Fibroblast of lung (primary cell): ENCODE measurements at regions not wholly inside any gene's neighbourhood (a gene's known extent, or its start where the extent isn't known, plus 50 kb on each side); places are given as distances from the start of the nearest gene placed in this dataset.

Experiments used
- DNase-seq, 2 donors: peaks; one replicate each; pipeline versions ENCODE4 v3.0.0 to v3.0.0-alpha.2; 2010; ENCODE audit warnings: low read depth in 2 of 2
- H2AFZ ChIP-seq: 2 replicates; pipeline ENCODE4 v1.5.1; 2012; ENCODE audit warnings: low read length, control low read depth, inconsistent platforms
- H3K27ac ChIP-seq: 2 replicates; pipeline ENCODE4 v1.5.1; 2011; ENCODE audit warnings: low read length, control low read depth; ENCODE audit not compliant: insufficient read depth
- H3K27me3 ChIP-seq: 2 replicates; pipeline ENCODE4 v1.5.1; 2011; ENCODE audit warnings: mild to moderate bottlenecking, low read length; ENCODE audit not compliant: control insufficient read depth, insufficient read depth
- H3K36me3 ChIP-seq: 2 replicates; pipeline ENCODE4 v1.5.1; 2011; ENCODE audit warnings: low read length; ENCODE audit not compliant: control insufficient read depth, insufficient read depth
- H3K4me1 ChIP-seq: 2 replicates; pipeline ENCODE4 v1.5.1; 2011; ENCODE audit warnings: low read length; ENCODE audit not compliant: control insufficient read depth, insufficient read depth; ENCODE audit errors: extremely low read depth
- H3K4me2 ChIP-seq: 2 replicates; pipeline ENCODE4 v1.5.1; 2011; ENCODE audit warnings: low read length, control low read depth; ENCODE audit not compliant: insufficient read depth; ENCODE audit errors: extremely low read depth
- H3K4me3 ChIP-seq, 4 experiments: fragments of 200-600 bp in 1 of 4; sonication (generic) in 1 of 4; replicated peaks in 1 of 4; 2 replicates each; pipeline ENCODE4 v1.5.1; 2011 to 2016; ENCODE audit warnings: low read length in 4 of 4, low read depth in 3 of 4, mild to moderate bottlenecking in 3 of 4, control low read depth in 2 of 4, inconsistent platforms in 1 of 4, mixed read lengths in 1 of 4; ENCODE audit not compliant: insufficient read depth in 1 of 4; ENCODE audit errors: control extremely low read depth in 1 of 4
- H3K79me2 ChIP-seq: 2 replicates; pipeline ENCODE4 v1.5.1; 2012; ENCODE audit warnings: mild to moderate bottlenecking, low read length, inconsistent platforms; ENCODE audit not compliant: control insufficient read depth, insufficient read depth
- H3K9ac ChIP-seq: 2 replicates; pipeline ENCODE4 v1.5.1; 2011; ENCODE audit warnings: mild to moderate bottlenecking, low read length, control low read depth; ENCODE audit not compliant: insufficient read depth
- H3K9me3 ChIP-seq: 2 replicates; pipeline ENCODE4 v1.5.1; 2012; ENCODE audit warnings: low read depth, low read length; ENCODE audit not compliant: control insufficient read depth, insufficient read depth
- H4K20me1 ChIP-seq: 2 replicates; pipeline ENCODE4 v1.5.1; 2011; ENCODE audit warnings: low read length; ENCODE audit not compliant: control insufficient read depth, insufficient read depth; ENCODE audit errors: extremely low read depth
- CTCF ChIP-seq, 2 donors: IDR thresholded peaks in 1 of 2; conservative IDR thresholded peaks in 1 of 2; 1 replicate in 1 of 2; 2 replicates in 1 of 2; pipeline ENCODE4 v1.5.1; 2011 to 2012; ENCODE audit warnings: low read length in 2 of 2, control low read depth in 1 of 2, inconsistent platforms in 1 of 2, low read depth in 1 of 2, mild to moderate bottlenecking in 1 of 2
- EZH2 ChIP-seq: IDR thresholded peaks from 2 replicates; pipeline ENCODE4 v1.5.1; 2012; ENCODE audit warnings: low read length, control low read depth, mild to moderate bottlenecking; ENCODE audit errors: missing control alignments

DNA sequence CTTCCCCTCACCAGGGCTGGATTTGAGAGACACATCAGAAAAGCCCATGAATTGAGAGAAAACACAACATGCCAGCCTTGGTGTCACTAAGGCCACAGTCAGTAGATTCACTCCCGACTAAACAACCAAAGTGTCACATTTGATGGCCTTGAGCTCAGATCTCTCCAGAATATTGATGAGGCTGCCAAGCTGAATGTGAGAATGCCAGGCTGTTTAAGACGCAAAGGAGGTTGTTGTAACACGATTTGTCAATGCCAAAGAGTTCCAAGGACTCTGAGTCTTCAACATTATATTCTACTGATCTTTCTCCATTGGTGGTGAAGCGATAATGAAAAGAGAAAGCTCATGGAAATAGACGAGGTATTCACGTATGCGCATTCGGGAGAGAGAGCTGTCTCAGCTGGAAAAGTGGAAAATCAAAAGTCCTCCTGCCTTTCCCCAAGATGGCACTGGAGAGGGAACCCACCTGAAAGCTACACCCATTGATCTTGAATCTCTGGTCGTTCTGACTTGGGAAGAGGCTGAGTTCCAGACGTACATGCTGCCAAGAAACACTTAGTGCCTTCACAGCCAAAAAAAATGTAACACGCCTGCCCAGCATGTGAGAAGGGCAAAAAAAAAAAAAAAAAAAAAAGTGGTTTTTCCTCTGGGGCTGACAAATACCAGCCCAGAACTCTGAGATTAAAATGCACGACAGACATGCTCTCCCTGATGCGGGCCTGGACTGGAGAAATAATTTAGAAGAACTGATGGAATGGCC, 1159.6 kb downstream of the VRK1 start:
- DNase-seq, result no peak
- Histone ChIP-seq H3K79me2 (no peaks in the 10 kb centered on the region), H3K4me2 (no peak overlapping the region), H3K9me3 (no peaks in the 10 kb centered on the region), H3K27me3 (no peaks in the 10 kb centered on the region), H3K9ac (no peak overlapping the region), H3K27ac (no peak overlapping the region), H3K4me3 (no peak overlapping the region), H4K20me1 (no peaks in the 10 kb centered on the region), H3K4me1 (no peaks in the 10 kb centered on the region), H3K36me3 (no peaks in the 10 kb centered on the region), H2AFZ (no peak overlapping the region)
- TF ChIP-seq CTCF (conservative IDR thresholded peaks at IDR 0.05 in 1 of 2, IDR thresholded peaks at IDR 0.05 in 1 of 2; ENCODE audit: low read depth in 1 of 2, low read length in 2 of 2) (no peak), EZH2 (no peak)

- H3K27me3 ChIP-seq, result no peaks in the 10 kb centered on the region
- no peak overlapping the region for H3K27ac ChIP-seq
- DNase-seq, result peak in 1 of 2 donors; percentile 2
- no peak overlapping the region for H3K4me3 ChIP-seq
- no peak overlapping the region for H2AFZ ChIP-seq
- TF ChIP-seq EZH2, result no peak
- TF ChIP-seq CTCF (conservative IDR thresholded peaks at IDR 0.05 in 1 of 2, IDR thresholded peaks at IDR 0.05 in 1 of 2; ENCODE audit: low read depth in 1 of 2, low read length in 2 of 2), result no peak
- no peaks in the 10 kb centered on the region for H3K4me1 ChIP-seq
- no peak overlapping the region for H3K9ac ChIP-seq
- no peak overlapping the region for H3K4me2 ChIP-seq
- H3K79me2 ChIP-seq, result no peaks in the 10 kb centered on the region
- no peaks in the 10 kb centered on the region for H3K9me3 ChIP-seq
- H4K20me1 ChIP-seq, result no peaks in the 10 kb centered on the region
- H3K36me3 ChIP-seq, result no peaks in the 10 kb centered on the region
These were observed 1162.1 kb downstream of the VRK1 start for GRCh38 chr14:97959251-97959650.

- Histone ChIP-seq H3K4me2 (no peak overlapping the region), H3K9me3 (no peaks in the 10 kb centered on the region), H3K79me2 (no peaks in the 10 kb centered on the region), H3K27me3 (no peaks in the 10 kb centered on the region), H3K27ac (no peak overlapping the region), H2AFZ (no peak overlapping the region), H3K9ac (no peak overlapping the region), H4K20me1 (no peaks in the 10 kb centered on the region), H3K4me3 (no peak overlapping the region), H3K4me1 (no peaks in the 10 kb centered on the region), H3K36me3 (no peaks in the 10 kb centered on the region)
- TF ChIP-seq EZH2, result no peak
- TF ChIP-seq CTCF (conservative IDR thresholded peaks at IDR 0.05 in 1 of 2, IDR thresholded peaks at IDR 0.05 in 1 of 2; ENCODE audit: low read depth in 1 of 2, low read length in 2 of 2), result no peak
- DNase-seq, result no peak
These were observed 1163.3 kb downstream of the VRK1 start for GRCh38 chr14:97960436-97960835.
